PC-9 (cell line): ENCODE measurements at regions not wholly inside any gene's neighbourhood (a gene's known extent, or its start where the extent isn't known, plus 50 kb on each side); places are given as distances from the start of the nearest gene placed in this dataset.

Source experiments
- EZH2 ChIP-seq: fragments of 200-600 bp; sonication (generic); IDR thresholded peaks from 2 replicates; pipeline ENCODE4 v1.8.0; 2017; ENCODE audit warnings: antibody characterized with exemption, low read depth
- TF ChIP-seq, protein P1 (sequence below): fragments of 200-600 bp; sonication (generic); conservative IDR thresholded peaks from 2 replicates; pipeline ENCODE4 v1.6.1; 2017; ENCODE audit warnings: mixed run types, antibody characterized with exemption, mild to moderate bottlenecking, moderate library complexity

DNA sequence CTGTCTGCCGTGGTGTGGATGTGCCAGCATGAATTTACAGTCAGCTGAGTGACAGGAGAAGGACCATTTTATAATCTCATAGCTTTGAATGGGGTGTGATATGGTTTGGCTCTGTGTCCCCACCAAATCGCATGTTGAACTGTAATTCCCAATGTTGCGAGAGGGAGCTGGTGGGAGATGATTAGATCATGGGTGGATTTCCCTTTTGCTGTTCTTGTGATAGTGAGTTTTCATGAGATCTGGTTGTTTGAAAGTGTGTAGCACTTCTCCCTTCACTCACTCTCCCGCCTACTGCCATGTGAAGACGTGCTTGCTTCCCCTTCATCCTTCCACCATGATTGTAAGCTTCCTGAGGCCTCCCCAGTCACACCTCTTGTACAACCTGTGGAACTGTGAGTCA is 111.9 kb upstream of the CHD2 start:
- TF ChIP-seq EZH2, result no peak
- TF ChIP-seq, protein P1, sequence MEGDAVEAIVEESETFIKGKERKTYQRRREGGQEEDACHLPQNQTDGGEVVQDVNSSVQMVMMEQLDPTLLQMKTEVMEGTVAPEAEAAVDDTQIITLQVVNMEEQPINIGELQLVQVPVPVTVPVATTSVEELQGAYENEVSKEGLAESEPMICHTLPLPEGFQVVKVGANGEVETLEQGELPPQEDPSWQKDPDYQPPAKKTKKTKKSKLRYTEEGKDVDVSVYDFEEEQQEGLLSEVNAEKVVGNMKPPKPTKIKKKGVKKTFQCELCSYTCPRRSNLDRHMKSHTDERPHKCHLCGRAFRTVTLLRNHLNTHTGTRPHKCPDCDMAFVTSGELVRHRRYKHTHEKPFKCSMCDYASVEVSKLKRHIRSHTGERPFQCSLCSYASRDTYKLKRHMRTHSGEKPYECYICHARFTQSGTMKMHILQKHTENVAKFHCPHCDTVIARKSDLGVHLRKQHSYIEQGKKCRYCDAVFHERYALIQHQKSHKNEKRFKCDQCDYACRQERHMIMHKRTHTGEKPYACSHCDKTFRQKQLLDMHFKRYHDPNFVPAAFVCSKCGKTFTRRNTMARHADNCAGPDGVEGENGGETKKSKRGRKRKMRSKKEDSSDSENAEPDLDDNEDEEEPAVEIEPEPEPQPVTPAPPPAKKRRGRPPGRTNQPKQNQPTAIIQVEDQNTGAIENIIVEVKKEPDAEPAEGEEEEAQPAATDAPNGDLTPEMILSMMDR, result no peak
